Endothelial cell of umbilical vein (primary cell): ENCODE measurements at regions not wholly inside any gene's neighbourhood (a gene's known extent, or its start where the extent isn't known, plus 50 kb on each side); places are given as distances from the start of the nearest gene placed in this dataset.
A peak's percentile ranks its signal among the peaks of the same experiment; 100 is the strongest.

ENCODE experiments used
- BruUV-seq: library from RNA; stranded (reverse); fragments of 400-500 nt; replicated peaks from 2 replicates; lab custom pipeline; 2021; lab: Mats Ljungman, UMichigan
- CTCF ChIA-PET: fragments of 300-600, 350-600 bp; sonication (Branson Sonifier 250); formaldehyde crosslinking; loops from one replicate; lab custom pipeline; 2021; ENCODE audit warnings: antibody characterized with exemption, inconsistent platforms; lab: Charles Lee
- POLR2A ChIA-PET: fragments of 300-600, 350-600 bp; sonication (Branson Sonifier 250); formaldehyde crosslinking; loops from one replicate; lab custom pipeline; 2021; ENCODE audit warnings: antibody characterized with exemption, inconsistent platforms; lab: Charles Lee
- DNase-seq: peaks from one replicate; pipeline ENCODE4 v3.0.0-alpha.2; 2011; ENCODE audit warnings: low read depth, low spot score
- FAIRE-seq: peaks from 2 replicates; lab custom pipeline; 2011; peaks lifted over from hg19 to GRCh38; lab: Jason Lieb, UNC
- H2AFZ ChIP-seq: 2 replicates; pipeline ENCODE4 v1.6.0; 2012; ENCODE audit warnings: low read depth, low read length, control low read depth, inconsistent platforms
- H3K27ac ChIP-seq: 2 replicates; pipeline ENCODE4 v1.5.1; 2011; ENCODE audit warnings: low read depth, mild to moderate bottlenecking, control low read depth, low read length, moderate library complexity; ENCODE audit not compliant: insufficient read depth
- H3K27me3 ChIP-seq, 2 experiments: 2 replicates each; pipeline versions ENCODE4 v1.6.0 to v1.6.1; 2011; ENCODE audit warnings: low read length in 2 of 2, mixed read lengths in 1 of 2; ENCODE audit not compliant: control insufficient read depth in 2 of 2, insufficient read depth in 2 of 2
- H3K36me3 ChIP-seq, 2 experiments: 2 replicates in 1 of 2; 3 replicates in 1 of 2; pipeline ENCODE4 v1.5.1; 2011; ENCODE audit warnings: low read length in 2 of 2, mild to moderate bottlenecking in 1 of 2, moderate library complexity in 1 of 2; ENCODE audit not compliant: control insufficient read depth in 2 of 2, insufficient read depth in 2 of 2; ENCODE audit errors: extremely low read depth in 1 of 2
- H3K4me1 ChIP-seq: 3 replicates; pipeline ENCODE4 v1.5.1; 2011; ENCODE audit warnings: mild to moderate bottlenecking, low read length; ENCODE audit not compliant: control insufficient read depth, insufficient read depth; ENCODE audit errors: extremely low read depth
- H3K4me2 ChIP-seq: 2 replicates; pipeline ENCODE4 v1.6.1; 2011; ENCODE audit warnings: low read length, control low read depth, mixed read lengths; ENCODE audit not compliant: insufficient read depth
- H3K4me3 ChIP-seq, 3 experiments: fragments of 200-600 bp in 1 of 3; sonication (generic), shearing (Covaris generic) in 1 of 3; replicated peaks in 1 of 3; 2 replicates each; pipeline ENCODE4 v1.5.1; 2011 to 2016; ENCODE audit warnings: control low read depth in 3 of 3, low read length in 3 of 3, mild to moderate bottlenecking in 2 of 3, inconsistent platforms in 1 of 3, low read depth in 1 of 3, moderate library complexity in 1 of 3; ENCODE audit not compliant: insufficient read depth in 1 of 3
- H3K79me2 ChIP-seq: 2 replicates; pipeline ENCODE4 v1.6.0; 2012; ENCODE audit warnings: low read length, inconsistent platforms; ENCODE audit not compliant: control insufficient read depth, insufficient read depth
- H3K9ac ChIP-seq: replicated peaks from 2 replicates; pipeline ENCODE3; 2011; ENCODE audit warnings: low read length, control low read depth; ENCODE audit not compliant: insufficient read depth; ENCODE audit errors: extremely low read depth
- H3K9me1 ChIP-seq: replicated peaks from 3 replicates; pipeline ENCODE4 v1.6.0; 2011; ENCODE audit warnings: mild to moderate bottlenecking, low read length; ENCODE audit not compliant: control insufficient read depth, insufficient read depth; ENCODE audit errors: extremely low read depth
- H3K9me3 ChIP-seq: replicated peaks from 2 replicates; pipeline ENCODE4 v1.5.1; 2012; ENCODE audit warnings: low read length, inconsistent platforms; ENCODE audit not compliant: control insufficient read depth, insufficient read depth
- H4K20me1 ChIP-seq: replicated peaks from 2 replicates; pipeline ENCODE3; 2011; ENCODE audit warnings: mild to moderate bottlenecking, low read length; ENCODE audit not compliant: control insufficient read depth, insufficient read depth; ENCODE audit errors: extremely low read depth
- CTCF ChIP-seq, 2 donors: IDR thresholded peaks; 1 replicate in 1 of 2; 2 replicates in 1 of 2; pipeline ENCODE4 v1.5.1; 2011; ENCODE audit warnings: low read length in 2 of 2, mild to moderate bottlenecking in 2 of 2, moderate library complexity in 2 of 2, control low read depth in 1 of 2, inconsistent platforms in 1 of 2, low read depth in 1 of 2; ENCODE audit not compliant: insufficient read depth in 1 of 2; ENCODE audit errors: extremely low read depth in 1 of 2
- EZH2 ChIP-seq: IDR thresholded peaks from 2 replicates; pipeline ENCODE4 v1.6.1; 2012; ENCODE audit warnings: borderline replicate concordance, low read depth, mild to moderate bottlenecking, moderate library complexity, low read length, inconsistent platforms; ENCODE audit not compliant: severe bottlenecking
- FOS ChIP-seq: IDR thresholded peaks from 2 replicates; pipeline ENCODE4 v1.6.1; 2011; ENCODE audit warnings: mild to moderate bottlenecking, low read length, moderate library complexity, borderline replicate concordance; ENCODE audit not compliant: insufficient read depth
- GATA2 ChIP-seq: IDR thresholded peaks from 2 replicates; pipeline ENCODE4 v1.7.0; 2011; ENCODE audit warnings: low read depth, mild to moderate bottlenecking, moderate library complexity, mixed read lengths, low read length; ENCODE audit not compliant: insufficient read length, insufficient read depth
- JUN ChIP-seq: IDR thresholded peaks from 2 replicates; pipeline ENCODE4 v1.6.1; 2011; ENCODE audit warnings: borderline replicate concordance, low read depth; ENCODE audit not compliant: insufficient read length, insufficient read depth
- MAX ChIP-seq: IDR thresholded peaks from 2 replicates; pipeline ENCODE4 v1.6.1; 2011; ENCODE audit not compliant: insufficient read depth, insufficient read length
- MYC ChIP-seq: IDR thresholded peaks from one replicate; pipeline ENCODE4 v1.6.1; 2011; ENCODE audit warnings: mild to moderate bottlenecking, low read depth, low read length
- POLR2A ChIP-seq: IDR thresholded peaks from 2 replicates; pipeline ENCODE4 v1.6.1; 2012; ENCODE audit warnings: low read depth, mild to moderate bottlenecking, control low read depth, low read length
- POLR2AphosphoS5 ChIP-seq: IDR thresholded peaks from 2 replicates; pipeline ENCODE4 v1.6.1; 2012; ENCODE audit warnings: low read depth, mild to moderate bottlenecking, control low read depth, low read length, moderate library complexity; ENCODE audit not compliant: insufficient read depth
- dilution Hi-C: fragments of 300-500 bp; cut with MboI; formaldehyde crosslinking; loops from one replicate; pipeline ENCODE4 v1.15.0; 2019; ENCODE audit warnings: low sequenced_read_pairs; ENCODE audit not compliant: extremely low pct_ligation_motif_present
- intact Hi-C: fragments of 100-400 bp; cut with micrococcal nuclease; formaldehyde crosslinking; loops from one replicate; pipeline ENCODE4 v1.10.0; 2022

GRCh38 chr12:28933864-28934527 lies 215.1 kb upstream of the FAR2 start:
- CTCF ChIA-PET, result interaction anchor here (1.2 to 2.2 kb wide), 3 partner anchors 25 to 29 kb away, joined by 4 to 5 read pairs (median 4); no protein-coding TSS in a partner anchor
- H3K9ac ChIP-seq, result no peak overlapping the region
- no peak overlapping the region for H2AFZ ChIP-seq
- H3K79me2 ChIP-seq, result no peaks in the 10 kb centered on the region
- POLR2A ChIA-PET, result no interaction called here
- H3K4me1 ChIP-seq, result peaks cover 49% of the 10 kb centered on the region
- no peak for TF ChIP-seq CTCF (IDR thresholded peaks at IDR 0.05; ENCODE audit: extremely low read depth in 1 of 2, insufficient read depth in 1 of 2, low read depth in 1 of 2, low read length in 2 of 2)
- peak; percentile 61 for TF ChIP-seq FOS
- peak; percentile 28 for TF ChIP-seq POLR2AphosphoS5
- TF ChIP-seq JUN, result peak; percentile 48
- TF ChIP-seq POLR2A, result no peak
- TF ChIP-seq MAX, result no peak
- TF ChIP-seq MYC, result no peak
- TF ChIP-seq EZH2, result no peak
- TF ChIP-seq GATA2, result peak; percentile 92
- DNase-seq (peak; percentile 78), FAIRE-seq (peak; percentile 89)
- no peaks in the 10 kb centered on the region for H3K27me3 ChIP-seq
- no peaks in the 10 kb centered on the region for H3K36me3 ChIP-seq
- peak overlapping the region; percentile 89 for H3K4me2 ChIP-seq
- no peaks in the 10 kb centered on the region for H3K9me3 ChIP-seq
- intact Hi-C loops (loop anchor here (2.0 kb wide), 1 partner anchor 17 kb away; no protein-coding TSS in a partner anchor), dilution Hi-C loops (no loop called here)
- H3K27ac ChIP-seq, result peak overlapping the region; percentile 57
- no peak overlapping the region for H3K4me3 ChIP-seq
- no peaks in the 10 kb centered on the region for H4K20me1 ChIP-seq
- no TSS peak for BruUV-seq
- no peaks in the 10 kb centered on the region for H3K9me1 ChIP-seq
